GM12874 (cell line): ENCODE measurements at regions not wholly inside any gene's neighbourhood (a gene's known extent, or its start where the extent isn't known, plus 50 kb on each side); places are given as distances from the start of the nearest gene placed in this dataset.

Experiments used
- TF ChIP-seq, protein P1 (sequence below): IDR thresholded peaks from 2 replicates; pipeline ENCODE4 v1.5.1; 2011; ENCODE audit warnings: low read depth, mild to moderate bottlenecking, control low read depth, low read length, moderate library complexity; ENCODE audit not compliant: insufficient read depth

DNA sequence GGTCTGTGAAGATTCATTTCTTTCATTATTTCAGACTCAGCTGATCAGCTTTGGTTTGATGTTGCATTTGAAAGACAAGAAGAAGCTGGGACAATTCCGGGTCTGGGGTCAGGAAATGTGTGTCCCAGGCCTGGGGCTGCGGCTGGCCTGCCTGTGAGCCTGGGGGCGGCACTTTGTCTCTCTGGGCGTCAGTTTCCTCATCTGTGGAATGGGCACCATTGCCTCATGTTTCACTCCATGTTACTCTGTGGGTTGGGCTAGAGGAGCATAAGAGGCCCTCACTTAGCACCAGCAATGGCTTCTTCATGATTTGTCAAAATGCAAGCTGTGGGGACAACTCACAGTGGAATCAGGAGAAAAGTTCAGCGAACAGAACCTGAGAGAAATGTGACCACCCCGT is 570.1 kb downstream of the VRK1 start:
- TF ChIP-seq, protein P1, sequence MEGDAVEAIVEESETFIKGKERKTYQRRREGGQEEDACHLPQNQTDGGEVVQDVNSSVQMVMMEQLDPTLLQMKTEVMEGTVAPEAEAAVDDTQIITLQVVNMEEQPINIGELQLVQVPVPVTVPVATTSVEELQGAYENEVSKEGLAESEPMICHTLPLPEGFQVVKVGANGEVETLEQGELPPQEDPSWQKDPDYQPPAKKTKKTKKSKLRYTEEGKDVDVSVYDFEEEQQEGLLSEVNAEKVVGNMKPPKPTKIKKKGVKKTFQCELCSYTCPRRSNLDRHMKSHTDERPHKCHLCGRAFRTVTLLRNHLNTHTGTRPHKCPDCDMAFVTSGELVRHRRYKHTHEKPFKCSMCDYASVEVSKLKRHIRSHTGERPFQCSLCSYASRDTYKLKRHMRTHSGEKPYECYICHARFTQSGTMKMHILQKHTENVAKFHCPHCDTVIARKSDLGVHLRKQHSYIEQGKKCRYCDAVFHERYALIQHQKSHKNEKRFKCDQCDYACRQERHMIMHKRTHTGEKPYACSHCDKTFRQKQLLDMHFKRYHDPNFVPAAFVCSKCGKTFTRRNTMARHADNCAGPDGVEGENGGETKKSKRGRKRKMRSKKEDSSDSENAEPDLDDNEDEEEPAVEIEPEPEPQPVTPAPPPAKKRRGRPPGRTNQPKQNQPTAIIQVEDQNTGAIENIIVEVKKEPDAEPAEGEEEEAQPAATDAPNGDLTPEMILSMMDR, result no peak

DNA sequence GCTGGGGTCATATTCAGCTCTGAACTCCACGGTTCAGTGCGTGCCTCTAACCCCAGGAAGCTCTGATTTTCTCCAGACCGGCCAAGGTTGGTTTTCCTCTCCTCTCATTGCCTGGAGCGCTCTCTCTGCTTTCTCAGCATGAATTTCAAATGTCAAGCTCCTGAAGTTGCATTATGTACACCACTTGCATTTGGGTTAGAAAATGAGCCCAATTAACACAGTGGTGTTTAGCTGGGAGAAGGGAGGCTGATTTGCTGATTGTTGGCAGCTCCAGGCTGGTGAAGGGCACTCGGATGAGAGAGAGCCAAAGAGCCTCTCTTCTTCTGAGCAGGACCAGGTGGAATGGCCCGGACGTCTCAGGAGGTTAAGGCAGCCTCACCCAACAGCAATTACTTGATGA is 570.9 kb downstream of the VRK1 start:
- TF ChIP-seq, protein P1, result no peak

DNA sequence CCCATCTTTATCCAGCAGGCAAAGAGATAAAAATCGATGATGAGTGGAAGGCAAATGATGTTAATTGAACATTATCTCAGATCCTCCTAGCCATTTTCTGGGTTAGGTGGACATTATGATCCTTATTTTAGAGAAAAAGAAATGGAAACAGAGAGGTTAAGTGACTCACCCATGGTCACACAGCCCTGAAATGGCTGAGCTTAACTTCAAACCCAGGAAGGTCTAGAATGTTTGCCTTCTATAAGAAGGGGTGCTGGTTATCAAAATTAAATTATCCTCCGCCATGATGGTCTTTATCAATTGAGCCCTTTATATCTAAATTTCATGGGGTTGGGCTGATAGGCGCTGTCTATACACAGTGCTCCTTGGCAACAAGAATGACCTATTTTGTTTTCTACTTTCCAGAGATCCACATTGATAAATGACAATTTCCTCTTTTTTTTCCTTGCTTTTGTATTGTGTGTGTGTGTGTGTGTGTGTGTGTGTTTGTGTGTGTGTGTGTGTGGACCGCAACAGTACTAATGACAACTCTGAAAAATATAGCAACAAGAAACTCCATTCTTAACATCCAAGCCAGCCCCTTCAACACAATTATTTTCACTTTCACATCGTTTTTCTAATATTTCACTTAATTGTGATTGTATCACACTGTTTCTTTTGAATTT is 571.9 kb downstream of the VRK1 start:
- TF ChIP-seq, protein P1, result no peak

DNA sequence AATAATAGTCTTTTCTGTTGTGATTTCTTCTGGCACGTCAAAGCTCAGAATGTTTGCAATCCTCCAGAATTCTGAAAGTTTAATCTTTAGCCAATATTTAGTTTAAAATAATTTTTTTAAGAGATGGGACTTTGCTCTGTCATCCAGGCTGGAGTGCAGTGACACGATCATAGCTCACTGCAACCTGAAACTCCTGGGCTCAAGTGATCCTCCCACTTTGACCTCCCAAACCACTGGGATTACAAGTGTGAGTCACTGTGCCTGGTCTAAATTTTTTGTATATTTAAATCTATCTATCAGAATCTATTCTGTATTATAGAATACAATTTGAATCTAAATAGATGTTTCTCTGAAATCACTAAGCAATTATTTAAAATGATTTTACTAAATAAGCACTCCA is 572.7 kb downstream of the VRK1 start:
- TF ChIP-seq, protein P1, result no peak

DNA sequence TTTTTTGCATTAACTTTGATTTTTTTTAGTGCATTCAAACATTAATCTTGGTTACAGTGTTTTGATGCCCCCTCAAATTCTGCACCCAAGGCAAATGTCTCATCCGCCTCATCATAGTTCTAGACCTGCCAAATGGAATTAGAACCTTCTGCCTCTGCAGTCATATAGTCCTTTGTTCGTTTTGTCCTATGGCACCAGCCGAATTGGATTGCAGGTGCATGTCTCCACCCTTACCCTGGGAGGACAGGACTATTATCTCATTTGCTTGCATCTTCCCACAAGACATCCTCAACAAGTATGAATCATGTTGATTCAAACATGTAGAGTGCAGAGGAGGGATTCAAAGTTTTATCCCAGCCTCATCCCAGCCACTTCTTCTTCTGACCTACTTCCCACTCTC is 579.1 kb downstream of the VRK1 start:
- TF ChIP-seq, protein P1, result no peak

DNA sequence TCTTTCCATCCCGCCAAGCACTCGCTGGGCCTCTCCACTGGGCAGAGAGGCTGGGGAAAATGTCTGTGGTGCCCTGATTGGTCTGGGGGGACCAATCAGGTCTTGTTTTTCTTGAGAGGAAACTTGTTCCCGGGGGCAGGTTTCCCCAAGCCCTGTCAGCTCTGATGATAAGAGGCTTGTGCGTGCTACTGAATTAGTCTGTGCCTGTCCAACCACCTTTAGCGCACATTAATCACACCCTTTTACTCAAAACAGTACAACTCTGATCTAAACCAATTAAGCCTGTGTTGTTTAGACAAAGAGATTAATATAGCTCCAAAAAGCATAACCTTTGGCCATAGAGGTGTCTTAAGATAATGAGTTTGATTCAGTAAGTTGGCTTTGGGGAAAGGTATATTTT is 580.4 kb downstream of the VRK1 start:
- TF ChIP-seq, protein P1, result no peak

DNA sequence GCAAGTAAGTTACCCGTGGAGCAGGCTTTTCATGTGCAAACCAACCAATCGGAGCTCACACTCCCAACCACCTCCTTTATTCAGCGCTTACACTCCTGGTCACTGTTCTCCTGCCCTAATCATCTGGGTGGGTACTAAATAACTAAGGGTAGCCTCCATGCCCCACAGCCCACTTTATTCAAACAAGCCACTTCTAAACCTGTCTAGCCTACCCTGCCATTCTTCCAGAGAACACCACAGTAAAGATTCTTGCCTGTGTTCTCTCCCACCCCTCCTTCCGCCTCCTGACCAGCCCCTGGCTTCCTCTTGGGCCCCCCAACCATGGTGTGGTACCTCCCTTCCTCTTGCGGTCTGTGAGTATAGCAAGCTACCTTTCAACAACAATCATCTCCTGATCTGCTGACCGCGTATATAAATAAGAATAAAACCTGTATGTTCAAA is 581.9 kb downstream of the VRK1 start:
- TF ChIP-seq, protein P1, result no peak

DNA sequence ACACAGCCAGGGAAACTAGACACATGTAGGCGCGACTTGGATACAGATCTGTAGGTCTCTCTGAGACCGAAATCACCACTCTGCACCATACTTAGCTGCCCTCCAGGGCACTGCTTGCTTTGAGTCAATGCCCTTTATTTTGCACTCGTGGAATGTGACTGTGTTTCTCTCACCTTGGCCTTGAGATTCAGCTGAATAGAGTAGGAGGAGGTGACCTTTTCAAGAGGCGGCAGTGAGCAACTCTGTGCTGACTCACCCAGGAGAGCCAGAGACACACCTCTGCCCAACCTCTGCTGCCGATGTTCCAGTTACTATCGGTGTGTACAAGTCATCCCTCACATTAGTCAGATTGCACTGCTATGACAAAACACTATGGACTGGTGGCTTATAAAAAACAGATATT is 583.4 kb downstream of the VRK1 start:
- TF ChIP-seq, protein P1, result no peak
